HG03097 (cell line): ENCODE measurements at regions not wholly inside any gene's neighbourhood (a gene's known extent, or its start where the extent isn't known, plus 50 kb on each side); places are given as distances from the start of the nearest gene placed in this dataset.
"Not testable (repeated sequence)": the region's sequence is repeated elsewhere in the genome, so short reads cannot be mapped to it uniquely, and the experiment has no call there.

ENCODE experiments used
- ATAC-seq: cut with Tn5 transposase; IDR thresholded peaks from one replicate; pipeline ENCODE4 v1.9.1; 2021; ENCODE audit not compliant: unreplicated experiment, low FRiP score

DNA sequence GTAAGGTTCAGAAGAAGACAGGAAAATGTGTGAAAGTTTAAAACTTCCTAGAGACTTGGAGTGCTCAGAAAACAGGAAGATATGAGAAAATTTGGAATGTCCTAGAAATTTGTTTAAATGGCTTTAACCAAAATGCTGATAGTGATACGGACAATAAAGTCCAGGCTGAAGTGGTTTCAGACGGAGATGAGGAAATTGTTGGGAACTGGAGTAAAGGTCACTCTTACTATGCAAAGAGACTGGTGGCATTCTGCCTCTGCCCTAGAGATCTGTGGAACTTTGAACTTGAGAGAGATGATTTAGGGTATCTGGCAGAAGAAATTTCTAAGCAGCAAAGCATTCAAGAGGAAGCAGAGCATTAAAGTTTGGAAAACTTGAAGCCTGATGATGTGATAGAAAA, 126.7 kb upstream of the TGFBR2 start:
- not testable (repeated sequence) for ATAC-seq

DNA sequence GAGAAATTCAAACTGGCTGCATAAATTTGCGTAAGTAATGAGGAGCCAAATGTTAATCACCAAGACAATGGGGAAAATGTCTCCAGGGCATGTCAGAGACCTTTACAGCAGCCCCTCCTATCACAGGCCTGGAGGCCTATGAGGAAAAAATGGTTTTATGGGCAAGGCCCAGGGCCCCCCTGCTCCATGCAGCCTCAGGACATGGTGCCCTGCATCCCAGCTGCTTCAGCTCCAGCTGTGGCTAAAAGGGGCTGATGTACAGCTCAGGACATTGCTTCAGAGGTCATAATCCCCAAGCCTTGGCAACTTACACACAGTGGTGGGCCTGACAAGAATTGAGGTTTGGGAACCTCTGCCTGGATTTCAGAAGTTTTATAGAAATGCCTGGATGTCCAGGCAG, 126.2 kb upstream of the TGFBR2 start:
- not testable (repeated sequence) for ATAC-seq

DNA sequence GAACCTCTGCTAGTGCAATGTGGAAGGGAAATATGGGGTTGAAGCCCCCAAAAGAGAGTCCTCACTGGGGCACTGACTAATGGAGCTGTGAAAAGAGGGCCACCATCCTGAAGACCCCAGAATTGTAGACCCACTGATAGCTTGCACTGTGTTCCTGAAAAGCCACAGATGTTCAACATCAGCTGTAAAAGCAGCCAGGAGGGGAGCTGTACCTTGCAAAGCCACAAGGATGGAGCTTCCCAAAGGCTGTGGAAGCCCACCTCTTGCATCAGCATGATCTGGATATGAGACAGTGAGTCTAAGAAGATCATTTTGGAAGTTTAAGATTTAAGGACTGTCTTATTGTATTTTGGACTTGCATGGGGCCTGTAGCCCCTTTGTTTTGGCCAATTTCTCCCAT, 125.8 kb upstream of the TGFBR2 start:
- no peak for ATAC-seq

- no peak for ATAC-seq
Measured at GRCh38 chr3:30481241-30481640, 125.2 kb upstream of the TGFBR2 start.

DNA sequence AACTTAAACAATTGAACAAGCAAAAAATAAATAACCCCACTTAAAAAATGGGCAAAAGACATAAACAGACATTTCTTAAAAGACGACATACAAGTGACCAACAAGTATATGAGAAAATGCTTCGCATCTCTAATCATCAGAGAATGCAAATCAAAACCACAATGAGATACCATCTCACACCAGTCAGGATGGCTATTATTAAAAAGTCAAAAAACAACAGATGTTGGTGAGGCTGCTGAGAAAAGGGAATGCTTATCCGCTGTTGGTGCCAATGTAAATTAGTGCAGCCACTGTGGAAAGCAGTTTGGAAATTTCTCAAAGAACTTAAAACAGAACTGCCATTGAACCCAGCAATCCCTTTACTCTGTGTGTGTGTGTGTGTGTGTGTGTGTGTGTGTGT, 122.2 kb upstream of the TGFBR2 start:
- ATAC-seq = not testable (repeated sequence)

- no peak for ATAC-seq
Measured at GRCh38 chr3:30486368-30486767, 120.0 kb upstream of the TGFBR2 start.

GRCh38 chr3:30488070-30488756, 118.2 kb upstream of the TGFBR2 start:
- ATAC-seq = no peak

DNA sequence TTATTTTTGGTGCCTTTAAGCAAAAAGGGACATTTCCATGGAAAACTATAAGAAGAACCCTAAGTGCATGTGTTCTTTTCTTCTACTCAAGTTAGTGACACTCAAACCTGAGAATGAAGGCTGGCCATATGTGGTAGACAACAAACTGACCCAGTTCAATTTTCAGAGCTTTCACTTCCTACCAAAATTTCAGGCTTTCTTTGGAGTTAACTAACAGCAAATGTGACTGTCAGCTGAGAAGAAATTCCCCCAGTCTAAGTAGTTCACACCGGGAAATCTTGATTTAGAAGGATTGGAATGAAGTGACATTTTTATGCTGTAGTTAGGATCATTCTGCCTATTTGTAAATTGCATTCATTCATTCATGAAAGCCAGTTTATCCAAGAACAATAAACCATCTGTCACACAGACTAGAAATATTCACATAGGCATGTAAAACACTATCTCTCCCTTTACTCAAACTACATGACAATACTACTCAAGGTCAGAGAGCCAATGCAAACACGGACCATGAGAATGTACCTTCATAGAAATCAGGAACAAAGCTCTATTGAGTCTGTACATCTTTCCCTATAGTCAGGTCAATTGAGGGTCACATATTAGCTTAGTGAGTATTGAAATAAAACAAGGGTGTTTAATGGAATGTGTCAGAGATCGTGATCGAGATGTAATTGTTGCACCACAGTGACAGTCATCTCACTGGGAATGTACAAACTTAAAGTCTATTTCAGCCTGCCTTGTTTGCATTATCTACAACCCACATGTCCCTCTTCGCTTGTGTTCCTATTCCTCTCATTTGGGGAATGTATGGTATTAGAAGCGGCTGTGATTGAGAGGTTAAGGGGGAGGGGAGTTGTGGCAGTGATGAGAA, 113.8 kb upstream of the TGFBR2 start:
- no peak for ATAC-seq

DNA sequence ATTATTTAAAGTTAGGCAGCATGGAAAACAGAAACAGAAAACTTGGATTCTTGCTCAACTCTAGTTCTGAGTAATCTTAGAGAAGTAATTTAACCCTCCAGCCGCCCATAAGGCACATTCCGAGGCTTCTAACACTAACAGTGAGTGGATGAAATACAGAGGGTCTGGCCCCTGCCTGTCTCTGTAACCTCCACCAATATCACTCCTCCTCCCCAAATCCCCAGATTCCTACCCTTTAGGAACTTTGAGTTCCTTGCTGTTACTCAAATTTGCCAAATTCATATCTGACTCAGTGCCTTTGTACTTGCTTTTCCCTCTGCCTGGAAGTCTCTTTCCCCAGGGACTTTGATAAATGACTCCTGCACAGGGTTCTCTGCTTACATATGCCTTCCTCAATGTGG, 112.5 kb upstream of the TGFBR2 start:
- ATAC-seq = no peak

- ATAC-seq = no peak
Measured at GRCh38 chr3:30495172-30496065, 111.0 kb upstream of the TGFBR2 start.

DNA sequence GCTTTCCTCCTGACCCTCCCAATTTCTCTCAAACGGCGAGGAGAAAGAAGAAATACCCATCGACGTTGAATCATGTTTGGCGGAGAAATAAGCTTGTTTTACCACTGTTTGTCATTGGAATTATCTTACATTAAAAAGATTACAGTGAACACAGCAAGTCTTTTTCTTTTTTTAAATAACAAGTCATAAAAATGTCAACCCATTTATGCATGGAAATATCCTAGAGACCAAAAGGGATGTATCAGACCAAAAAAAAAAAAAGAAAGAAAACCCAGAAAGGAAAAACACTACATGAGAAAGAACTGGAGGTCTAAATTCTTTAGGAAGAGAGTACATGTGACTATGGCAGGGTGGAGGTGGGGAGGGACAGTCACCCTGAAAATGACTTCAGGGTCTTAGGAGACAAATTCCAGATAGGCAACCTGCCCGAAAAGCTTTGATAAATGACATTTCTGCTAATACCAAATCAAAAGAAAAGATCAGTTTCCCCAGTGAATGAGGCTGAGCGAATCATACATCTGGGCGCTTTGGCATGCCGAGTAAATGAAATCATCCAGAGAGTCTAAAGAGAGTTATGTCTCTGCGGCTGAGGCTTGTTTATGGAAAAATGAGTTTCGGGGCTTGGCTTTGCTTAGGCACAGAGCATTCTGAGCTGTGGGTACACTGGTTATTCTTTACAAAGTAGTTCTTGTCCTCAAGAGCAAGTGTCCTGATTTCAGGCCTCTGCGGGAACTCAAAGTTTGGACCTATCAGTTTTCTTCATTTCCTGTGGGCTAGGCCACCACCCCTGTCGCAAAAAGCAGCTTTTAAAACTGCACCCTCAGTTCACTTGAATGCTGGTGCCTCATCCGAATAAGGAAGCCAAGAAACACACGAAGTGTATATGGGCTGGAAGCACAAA, 110.1 kb upstream of the TGFBR2 start:
- ATAC-seq = no peak

DNA sequence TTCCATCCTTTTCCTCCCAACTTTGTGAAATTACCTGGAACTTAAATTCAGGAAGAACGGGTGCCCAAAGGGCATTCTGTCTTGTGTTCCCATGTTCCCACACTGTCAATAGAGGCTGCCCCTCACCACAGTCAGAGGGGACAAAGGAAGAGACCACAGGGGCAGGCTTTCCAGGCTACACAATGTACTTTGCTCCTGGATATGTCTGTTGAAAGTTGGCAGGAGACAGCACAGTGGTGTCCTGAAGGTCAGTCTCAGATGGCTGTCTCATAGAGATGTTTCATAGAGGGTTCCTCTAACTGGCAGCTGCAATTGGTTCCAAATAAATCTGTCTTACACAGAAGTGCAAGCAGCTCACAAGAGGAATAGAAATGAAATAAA, 107.8 kb upstream of the TGFBR2 start:
- ATAC-seq = no peak

- ATAC-seq = peak; percentile 91
Measured at GRCh38 chr3:30500666-30501399, 105.6 kb upstream of the TGFBR2 start.

GRCh38 chr3:30501526-30501925, 104.9 kb upstream of the TGFBR2 start:
- no peak for ATAC-seq

- ATAC-seq = no peak
Measured at GRCh38 chr3:30502051-30502741, 104.2 kb upstream of the TGFBR2 start.

- no peak for ATAC-seq
Measured at GRCh38 chr3:30502742-30503073, 103.7 kb upstream of the TGFBR2 start.

GRCh38 chr3:30503446-30503845, 103.0 kb upstream of the TGFBR2 start:
- ATAC-seq = no peak

GRCh38 chr3:30504939-30505338, 101.5 kb upstream of the TGFBR2 start:
- ATAC-seq = no peak
